Sigmoid colon (tissue), 6 donors: ENCODE measurements at regions not wholly inside any gene's neighbourhood (a gene's known extent, or its start where the extent isn't known, plus 50 kb on each side); places are given as distances from the start of the nearest gene placed in this dataset.

Experiments used
- DNase-seq: peaks from one replicate; pipeline ENCODE4 v3.0.0-alpha.2; 2019
- H3K27ac ChIP-seq, 4 donors: fragments of 200-600 bp; sonication (generic); one replicate each; pipeline ENCODE4 v1.5.1; 2016 to 2019; ENCODE audit warnings: mild to moderate bottlenecking in 1 of 4
- H3K27me3 ChIP-seq, 3 donors: fragments of 200-600 bp; sonication (generic); one replicate each; pipeline ENCODE4 v1.5.1; 2019; ENCODE audit warnings: mild to moderate bottlenecking in 1 of 3
- H3K36me3 ChIP-seq, 4 donors: fragments of 200-600 bp; sonication (generic); one replicate each; pipeline ENCODE4 v1.5.1; 2016 to 2019
- H3K4me1 ChIP-seq, 4 donors: fragments of 200-600 bp; sonication (generic); one replicate each; pipeline ENCODE4 v1.5.1; 2017 to 2019
- H3K4me3 ChIP-seq, 4 donors: fragments of 200-600 bp; sonication (generic); one replicate each; pipeline ENCODE4 v1.5.1; 2017 to 2019; ENCODE audit warnings: mild to moderate bottlenecking in 2 of 4, moderate library complexity in 1 of 4
- H3K9me3 ChIP-seq, 4 donors: fragments of 200-600 bp in 3 of 4; sonication (generic) in 3 of 4; one replicate each; pipeline versions ENCODE4 v1.5.1 to v1.6.1; 2013 to 2019
- CTCF ChIP-seq, 4 experiments: fragments of 450-650 bp in 3 of 4; fragments of 200-600 bp in 1 of 4; IDR thresholded peaks; one replicate each; pipeline ENCODE4 v1.5.1; 2016 to 2019; ENCODE audit warnings: antibody characterized with exemption in 4 of 4, mild to moderate bottlenecking in 3 of 4, moderate library complexity in 2 of 4
- EP300 ChIP-seq, 4 donors: sonication (generic); formaldehyde crosslinking; IDR thresholded peaks; one replicate each; pipeline ENCODE4 v1.6.1; 2017; ENCODE audit warnings: antibody characterized with exemption in 4 of 4
- POLR2A ChIP-seq, 2 donors: fragments of 450-650 bp; IDR thresholded peaks; one replicate each; pipeline ENCODE4 v1.6.1; 2016; ENCODE audit warnings: antibody characterized with exemption in 2 of 2, mild to moderate bottlenecking in 2 of 2, moderate library complexity in 2 of 2
- POLR2AphosphoS5 ChIP-seq, 4 donors: sonication (generic); formaldehyde crosslinking; IDR thresholded peaks; one replicate each; pipeline ENCODE4 v1.6.1; 2017; ENCODE audit warnings: antibody characterized with exemption in 4 of 4
- WGBS, 2 donors: extraction: QIAGEN DNeasy Blood & Tissue Kit; methylation state at CpG; one replicate each; pipeline ENCODE4 v1.1.7; 2013; 5-methylcytosine and 5-hydroxymethylcytosine counted together
- intact Hi-C: fragments of 100-400 bp; cut with DNase I; formaldehyde crosslinking; loops from one replicate; pipeline ENCODE4 v1.15.1; 2023
- donor health status: healthy with polysubstance abuse.
- donor health status: healthy.

- peaks cover 0 to 4% (median 1%) of the 10 kb centered on the region in 4 donors for H3K9me3 ChIP-seq
- intact Hi-C loops: no loop called here
- 85% methylated on average over 3 of the region's 3 CpGs for WGBS, 2 donors
- no peak overlapping the region for H3K27ac ChIP-seq
- H3K4me1 ChIP-seq: peaks cover 0 to 3% (median 0%) of the 10 kb centered on the region in 4 donors
- no peak overlapping the region for H3K4me3 ChIP-seq
- no peak for DNase-seq
- TF ChIP-seq EP300 (IDR thresholded peaks at IDR 0.05) (no peak), POLR2A (IDR thresholded peaks at IDR 0.05) (no peak), CTCF (IDR thresholded peaks at IDR 0.05) (no peak), POLR2AphosphoS5 (IDR thresholded peaks at IDR 0.05) (no peak)
- H3K27me3 ChIP-seq: no peaks in the 10 kb centered on the region
- H3K36me3 ChIP-seq: no peaks in the 10 kb centered on the region
Measured at GRCh38 chr14:66228267-66228970, 257.8 kb upstream of the CCDC196 start.

- intact Hi-C loops: no loop called here
- H3K27me3 ChIP-seq: no peaks in the 10 kb centered on the region
Measured at GRCh38 chr14:66231820-66232219, 254.4 kb upstream of the CCDC196 start.

GRCh38 chr14:66233591-66233990 is 252.6 kb upstream of the CCDC196 start:
- WGBS, 2 donors: 50 to 51% methylated on average over 4 of the region's 4 CpGs
- H3K27ac ChIP-seq: no peak overlapping the region
- DNase-seq: no peak
- H3K36me3 ChIP-seq: no peaks in the 10 kb centered on the region
- H3K9me3 ChIP-seq: no peaks in the 10 kb centered on the region
- H3K4me1 ChIP-seq: peaks cover 0 to 10% (median 0%) of the 10 kb centered on the region in 4 donors
- intact Hi-C loops: no loop called here
- no peak overlapping the region for H3K4me3 ChIP-seq
- no peaks in the 10 kb centered on the region for H3K27me3 ChIP-seq
- TF ChIP-seq POLR2AphosphoS5 (IDR thresholded peaks at IDR 0.05): no peak
- no peak for TF ChIP-seq POLR2A (IDR thresholded peaks at IDR 0.05)
- TF ChIP-seq CTCF (IDR thresholded peaks at IDR 0.05): no peak
- TF ChIP-seq EP300 (IDR thresholded peaks at IDR 0.05): no peak

More at GRCh38 chr14:66231820-66232219, 254.4 kb upstream of the CCDC196 start:
- no peak overlapping the region for H3K4me3 ChIP-seq
- H3K9me3 ChIP-seq: peaks cover 0 to 3% (median 0%) of the 10 kb centered on the region in 4 donors
- 43 to 59% methylated on average over 4 of the region's 4 CpGs for WGBS, 2 donors
- no peak for TF ChIP-seq POLR2AphosphoS5 (IDR thresholded peaks at IDR 0.05)
- no peak for TF ChIP-seq EP300 (IDR thresholded peaks at IDR 0.05)
- no peak for TF ChIP-seq POLR2A (IDR thresholded peaks at IDR 0.05)
- TF ChIP-seq CTCF (IDR thresholded peaks at IDR 0.05): no peak
- no peak for DNase-seq
- H3K36me3 ChIP-seq: no peaks in the 10 kb centered on the region
- peaks cover 0 to 10% (median 0%) of the 10 kb centered on the region in 4 donors for H3K4me1 ChIP-seq
- no peak overlapping the region for H3K27ac ChIP-seq

- Histone ChIP-seq H3K4me1 (peaks cover 0 to 10% (median 0%) of the 10 kb centered on the region in 4 donors), H3K27me3 (no peaks in the 10 kb centered on the region), H3K36me3 (no peaks in the 10 kb centered on the region), H3K4me3 (no peak overlapping the region), H3K27ac (no peak overlapping the region), H3K9me3 (no peaks in the 10 kb centered on the region)
- 92% methylated on average over 2 of the region's 2 CpGs for WGBS, 2 donors
- no peak for DNase-seq
- intact Hi-C loops: no loop called here
- no peak for TF ChIP-seq POLR2A (IDR thresholded peaks at IDR 0.05)
- TF ChIP-seq EP300 (IDR thresholded peaks at IDR 0.05): no peak
- no peak for TF ChIP-seq POLR2AphosphoS5 (IDR thresholded peaks at IDR 0.05)
- no peak for TF ChIP-seq CTCF (IDR thresholded peaks at IDR 0.05)
Measured at GRCh38 chr14:66234411-66234810, 251.8 kb upstream of the CCDC196 start.
